CD14-positive monocyte (primary cell): ENCODE measurements at regions not wholly inside any gene's neighbourhood (a gene's known extent, or its start where the extent isn't known, plus 50 kb on each side); places are given as distances from the start of the nearest gene placed in this dataset.

Experiments used
- DNase-seq, 3 donors: peaks; one replicate each; pipeline ENCODE4 v3.0.0-alpha.2; 2011 to 2022
- H2AFZ ChIP-seq: 2 replicates; pipeline ENCODE4 v1.6.0; 2012; ENCODE audit warnings: mild to moderate bottlenecking, low read depth, low read length, inconsistent platforms; ENCODE audit not compliant: insufficient read depth, poor library complexity, severe bottlenecking
- H3K27ac ChIP-seq, 2 donors: 1 replicate in 1 of 2; 2 replicates in 1 of 2; pipeline ENCODE4 v1.5.1; 2012 to 2013; ENCODE audit warnings: low read length in 2 of 2, control low read depth in 1 of 2, inconsistent platforms in 1 of 2, low read depth in 1 of 2, mild to moderate bottlenecking in 1 of 2
- H3K27me3 ChIP-seq, 2 donors: one replicate each; pipeline versions ENCODE4 v1.6.0 to v1.6.1; 2011 to 2013; ENCODE audit warnings: low read length in 2 of 2; ENCODE audit not compliant: control insufficient read depth in 2 of 2, insufficient read depth in 2 of 2
- H3K36me3 ChIP-seq, 2 donors: replicated peaks in 1 of 2; 1 replicate in 1 of 2; 2 replicates in 1 of 2; pipeline versions ENCODE4 v1.5.1 to v1.6.1; 2012 to 2013; ENCODE audit warnings: low read length in 2 of 2, control low read depth in 1 of 2, inconsistent platforms in 1 of 2, mild to moderate bottlenecking in 1 of 2; ENCODE audit not compliant: insufficient read depth in 2 of 2, control insufficient read depth in 1 of 2
- H3K4me1 ChIP-seq, 2 donors: 1 replicate in 1 of 2; 2 replicates in 1 of 2; pipeline versions ENCODE4 v1.5.1 to v1.6.1; 2012 to 2013; ENCODE audit warnings: low read length in 2 of 2, control low read depth in 1 of 2, inconsistent platforms in 1 of 2, mild to moderate bottlenecking in 1 of 2, moderate library complexity in 1 of 2; ENCODE audit not compliant: insufficient read depth in 2 of 2, control insufficient read depth in 1 of 2
- H3K4me2 ChIP-seq: replicated peaks from 2 replicates; pipeline ENCODE3; 2012; ENCODE audit warnings: low read length, moderate library complexity, mild to moderate bottlenecking; ENCODE audit not compliant: poor library complexity, severe bottlenecking; ENCODE audit errors: extremely low read depth
- H3K4me3 ChIP-seq, 3 experiments: fragments of 200-600 bp in 1 of 3; sonication (generic) in 1 of 3; replicated peaks in 1 of 3; 1 replicate in 2 of 3; 2 replicates in 1 of 3; pipeline ENCODE4 v1.5.1; 2011 to 2013; ENCODE audit warnings: low read length in 3 of 3, mild to moderate bottlenecking in 3 of 3, control low read depth in 2 of 3, low read depth in 2 of 3, inconsistent platforms in 1 of 3, moderate library complexity in 1 of 3
- H3K79me2 ChIP-seq: 2 replicates; pipeline ENCODE4 v1.6.0; 2012; ENCODE audit warnings: mild to moderate bottlenecking, control low read depth, inconsistent platforms, low read length, moderate library complexity; ENCODE audit not compliant: insufficient read depth
- H3K9ac ChIP-seq: 2 replicates; pipeline ENCODE4 v1.6.0; 2017; ENCODE audit warnings: low read length, mild to moderate bottlenecking; ENCODE audit not compliant: insufficient read depth, poor library complexity, severe bottlenecking
- H3K9me3 ChIP-seq, 2 donors: replicated peaks in 1 of 2; 1 replicate in 1 of 2; 2 replicates in 1 of 2; pipeline versions ENCODE4 v1.5.1 to v1.6.1; 2012 to 2013; ENCODE audit warnings: low read length in 2 of 2, control low read depth in 1 of 2; ENCODE audit not compliant: control insufficient read depth in 1 of 2, insufficient read depth in 1 of 2
- H4K20me1 ChIP-seq: 2 replicates; pipeline ENCODE4 v1.6.0; 2012; ENCODE audit warnings: mild to moderate bottlenecking, low read length, control low read depth, moderate library complexity; ENCODE audit not compliant: insufficient read depth
- H3K27ac Mint-ChIP-seq, 7 donors: one replicate each; pipeline ENCODE4 v1.8.0; 2020; ENCODE audit warnings: mild to moderate bottlenecking in 7 of 7, mixed read lengths in 7 of 7, moderate library complexity in 6 of 7, inconsistent platforms in 2 of 7
- H3K27me3 Mint-ChIP-seq, 3 donors: one replicate each; pipeline ENCODE4 v1.8.0; 2021 to 2022; ENCODE audit warnings: low read depth in 3 of 3, mild to moderate bottlenecking in 3 of 3, mixed read lengths in 3 of 3, moderate library complexity in 3 of 3, inconsistent platforms in 1 of 3
- H3K36me3 Mint-ChIP-seq, 2 donors: one replicate each; pipeline ENCODE4 v1.8.0; 2020; ENCODE audit warnings: mixed read lengths in 2 of 2, inconsistent platforms in 1 of 2, mild to moderate bottlenecking in 1 of 2
- H3K4me1 Mint-ChIP-seq: one replicate; pipeline ENCODE4 v1.8.0; 2020; ENCODE audit warnings: mild to moderate bottlenecking, mixed read lengths
- H3K4me3 Mint-ChIP-seq, 2 donors: one replicate each; pipeline ENCODE4 v1.8.0; 2020; ENCODE audit warnings: mild to moderate bottlenecking in 2 of 2, mixed read lengths in 2 of 2, moderate library complexity in 1 of 2
- H3K9me3 Mint-ChIP-seq, 7 donors: one replicate each; pipeline ENCODE4 v1.8.0; 2020 to 2022; ENCODE audit warnings: mixed read lengths in 7 of 7, mild to moderate bottlenecking in 6 of 7, moderate library complexity in 6 of 7, inconsistent platforms in 2 of 7
- CTCF ChIP-seq: fragments of 200-600 bp; IDR thresholded peaks from one replicate; pipeline ENCODE4 v1.8.0; 2022; ENCODE audit warnings: antibody characterized with exemption, mild to moderate bottlenecking
- WGBS: methylation state at CpG from one replicate; pipeline ENCODE4 v1.1.5; 2013; ENCODE audit warnings: missing lambda C conversion rate; ENCODE audit not compliant: insufficient coverage; 5-methylcytosine and 5-hydroxymethylcytosine counted together
- intact Hi-C, 2 donors: fragments of 100-400 bp; cut with micrococcal nuclease; formaldehyde crosslinking; loops; one replicate each; pipeline versions ENCODE4 v1.15.0 to v1.15.1; 2023

DNA sequence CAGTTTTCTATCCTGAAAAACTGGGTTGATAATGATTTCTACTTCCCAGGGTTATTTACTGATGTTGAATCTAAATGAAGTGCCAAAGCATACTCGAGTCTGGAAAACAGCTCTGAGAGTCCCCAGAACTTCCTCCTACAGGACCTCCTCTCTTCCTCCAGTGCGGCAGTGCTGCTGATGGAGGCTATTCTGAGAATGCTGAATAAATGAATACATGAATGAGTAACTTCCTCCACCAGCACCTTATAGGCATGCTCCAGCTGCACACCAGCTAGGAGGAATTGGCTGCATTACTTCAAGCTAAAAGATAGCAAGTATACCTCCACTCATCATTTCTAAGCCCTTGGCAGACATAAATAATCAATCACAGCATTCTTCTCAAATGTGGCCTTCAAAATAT lies 448.8 kb upstream of the CCDC196 start:
- H3K4me3 ChIP-seq = no peak overlapping the region
- H3K79me2 ChIP-seq = no peaks in the 10 kb centered on the region
- H3K27ac ChIP-seq = no peak overlapping the region
- no CpG with 5 or more reads among the region's 2 CpGs for WGBS
- no peak for DNase-seq
- H3K4me1 Mint-ChIP-seq = peaks cover 9% of the 10 kb centered on the region
- intact Hi-C loops = no loop called here
- no peak overlapping the region for H2AFZ ChIP-seq
- peaks cover 0 to 4% (median 0%) of the 10 kb centered on the region in 3 donors for H3K27me3 Mint-ChIP-seq
- H3K4me3 Mint-ChIP-seq = no peak overlapping the region
- no peak overlapping the region for H3K4me2 ChIP-seq
- H3K4me1 ChIP-seq = peaks cover 0 to 9% of the 10 kb centered on the region in 2 donors
- TF ChIP-seq CTCF = no peak
- no peak overlapping the region for H3K9ac ChIP-seq
- H4K20me1 ChIP-seq = no peaks in the 10 kb centered on the region
- no peaks in the 10 kb centered on the region for H3K36me3 ChIP-seq
- no peaks in the 10 kb centered on the region for H3K36me3 Mint-ChIP-seq
- peaks cover 0 to 5% of the 10 kb centered on the region in 2 donors for H3K9me3 ChIP-seq
- no peak overlapping the region for H3K27ac Mint-ChIP-seq
- peaks cover 1 to 11% (median 5%) of the 10 kb centered on the region in 7 donors for H3K9me3 Mint-ChIP-seq
- no peaks in the 10 kb centered on the region for H3K27me3 ChIP-seq

DNA sequence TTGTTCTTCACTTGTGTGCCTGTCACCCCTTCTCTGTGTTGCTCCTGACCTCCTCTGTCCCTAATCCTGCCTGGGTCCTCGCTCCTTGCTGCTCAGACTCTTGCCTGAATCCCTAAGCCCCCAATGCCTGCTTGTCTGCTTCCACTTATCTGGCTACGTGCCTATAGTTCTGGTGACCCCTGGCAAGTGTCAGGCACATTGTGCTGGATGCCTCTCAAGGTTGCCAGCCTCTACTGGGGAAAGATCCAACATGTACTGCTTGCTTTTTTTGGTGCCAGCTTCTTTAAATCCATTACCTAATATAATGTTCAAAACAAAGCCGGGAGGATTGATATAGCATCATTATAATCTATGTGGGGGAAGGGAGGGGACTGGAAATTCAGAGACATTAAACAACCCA lies 448.0 kb upstream of the CCDC196 start:
- 82% methylated on average over 2 of the region's 3 CpGs for WGBS
- Histone ChIP-seq H3K27ac (no peak overlapping the region), H3K4me1 (peaks cover 0 to 9% of the 10 kb centered on the region in 2 donors), H4K20me1 (no peaks in the 10 kb centered on the region), H2AFZ (no peak overlapping the region), H3K4me3 (no peak overlapping the region), H3K36me3 (no peaks in the 10 kb centered on the region), H3K9ac (no peak overlapping the region), H3K4me2 (no peak overlapping the region), H3K27me3 (no peaks in the 10 kb centered on the region), H3K79me2 (no peaks in the 10 kb centered on the region), H3K9me3 (no peaks in the 10 kb centered on the region)
- no peak overlapping the region for H3K4me3 Mint-ChIP-seq
- intact Hi-C loops = no loop called here
- no peaks in the 10 kb centered on the region for H3K36me3 Mint-ChIP-seq
- H3K27me3 Mint-ChIP-seq = peaks cover 0 to 4% (median 0%) of the 10 kb centered on the region in 3 donors
- no peak for TF ChIP-seq CTCF
- H3K27ac Mint-ChIP-seq = peak overlapping the region in 2 of 7 donors; percentile 35 to 43
- no peak for DNase-seq
- H3K4me1 Mint-ChIP-seq = peaks cover 9% of the 10 kb centered on the region
- H3K9me3 Mint-ChIP-seq = peaks cover 0 to 10% (median 4%) of the 10 kb centered on the region in 7 donors
